Fibroblast of pulmonary artery (primary cell): ENCODE measurements at regions not wholly inside any gene's neighbourhood (a gene's known extent, or its start where the extent isn't known, plus 50 kb on each side); places are given as distances from the start of the nearest gene placed in this dataset.

Experiments used
- DNase-seq: peaks from one replicate; pipeline ENCODE4 v3.0.0-alpha.2; 2010; ENCODE audit warnings: low read depth
- H3K4me3 ChIP-seq: replicated peaks from 2 replicates; pipeline ENCODE4 v1.5.1; 2011; ENCODE audit warnings: low read depth, mild to moderate bottlenecking, control low read depth, low read length, moderate library complexity
- CTCF ChIP-seq: IDR thresholded peaks from 2 replicates; pipeline ENCODE4 v1.5.1; 2011; ENCODE audit warnings: mild to moderate bottlenecking, control low read depth, low read length, inconsistent platforms; ENCODE audit errors: missing control alignments

DNA sequence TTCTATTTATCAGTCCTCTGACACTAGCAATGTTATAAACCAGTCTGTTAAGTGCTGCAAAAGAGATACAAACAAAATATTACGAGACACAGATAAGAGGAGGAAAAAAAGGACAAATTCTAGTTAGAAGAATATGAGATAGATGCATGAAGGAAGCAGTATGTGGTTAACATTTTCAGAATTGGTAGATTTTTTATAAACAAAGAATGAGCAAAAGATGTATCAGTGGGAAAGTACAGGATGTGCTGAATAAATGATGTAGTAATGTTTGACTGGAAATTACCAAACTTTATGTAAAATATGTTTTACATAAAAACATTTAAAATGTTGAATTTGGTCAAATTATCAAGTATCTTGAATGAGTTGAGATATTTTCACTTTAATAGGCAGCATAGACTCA lies 574.2 kb downstream of the NUF2 start:
- no peak for TF ChIP-seq CTCF
- no peak for DNase-seq
- no peak overlapping the region for H3K4me3 ChIP-seq

- DNase-seq = peak; percentile 54
- no peak for TF ChIP-seq CTCF
- H3K4me3 ChIP-seq = no peak overlapping the region
These were observed 575.8 kb downstream of the NUF2 start for GRCh38 chr1:163897412-163898155.

- no peak for TF ChIP-seq CTCF
- no peak for DNase-seq
These were observed 584.5 kb downstream of the NUF2 start for GRCh38 chr1:163906283-163906682.

GRCh38 chr1:163912170-163912884 lies 590.6 kb downstream of the NUF2 start:
- no peak overlapping the region for H3K4me3 ChIP-seq
- DNase-seq = no peak
- TF ChIP-seq CTCF = no peak

More at GRCh38 chr1:163906283-163906682, 584.5 kb downstream of the NUF2 start:
- H3K4me3 ChIP-seq = no peak overlapping the region

DNA sequence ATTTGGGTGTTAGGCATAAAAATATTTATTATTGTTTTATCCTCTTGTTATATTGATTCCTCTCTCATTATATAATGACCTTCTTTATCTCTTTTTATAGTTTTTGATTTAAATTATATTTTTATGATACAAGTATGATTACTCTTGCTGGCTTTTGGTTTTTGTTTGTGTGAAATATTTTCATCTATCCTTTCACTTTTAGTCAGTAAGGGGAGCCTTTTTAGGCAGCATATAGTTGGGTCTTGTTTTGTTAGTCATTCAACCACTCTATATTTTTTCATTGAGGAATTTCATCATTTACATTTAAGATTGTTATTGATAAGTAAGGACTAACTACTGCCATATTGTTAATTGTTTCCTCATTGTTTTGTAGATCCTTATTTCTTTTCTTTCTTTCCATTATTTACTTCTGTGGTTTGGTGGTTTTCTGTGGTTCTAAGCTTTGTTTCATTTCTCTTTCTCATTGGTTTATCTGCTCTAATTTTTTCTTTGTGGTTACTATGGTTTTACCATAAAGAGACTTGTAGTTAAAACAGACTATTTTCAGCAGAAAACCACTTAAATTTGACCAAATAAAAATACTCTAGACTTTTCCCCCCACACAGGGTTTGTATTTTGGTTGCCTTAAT lies 593.1 kb downstream of the NUF2 start:
- DNase-seq = no peak
- H3K4me3 ChIP-seq = no peak overlapping the region
- TF ChIP-seq CTCF = no peak

GRCh38 chr1:163922743-163923201 lies 601.0 kb downstream of the NUF2 start:
- no peak overlapping the region for H3K4me3 ChIP-seq
- no peak for TF ChIP-seq CTCF
- peak; percentile 7 for DNase-seq
